NCI-H2196 (cell line): ENCODE measurements at regions not wholly inside any gene's neighbourhood (a gene's known extent, or its start where the extent isn't known, plus 50 kb on each side); places are given as distances from the start of the nearest gene placed in this dataset.
"Not testable (repeated sequence)": the region's sequence is repeated elsewhere in the genome, so short reads cannot be mapped to it uniquely, and the experiment has no call there.

Experiments used
- DNase-seq: peaks from one replicate; lab custom pipeline; 2025; ENCODE audit not compliant: unreplicated experiment; lab: John Stamatoyannopoulos, UW

DNA sequence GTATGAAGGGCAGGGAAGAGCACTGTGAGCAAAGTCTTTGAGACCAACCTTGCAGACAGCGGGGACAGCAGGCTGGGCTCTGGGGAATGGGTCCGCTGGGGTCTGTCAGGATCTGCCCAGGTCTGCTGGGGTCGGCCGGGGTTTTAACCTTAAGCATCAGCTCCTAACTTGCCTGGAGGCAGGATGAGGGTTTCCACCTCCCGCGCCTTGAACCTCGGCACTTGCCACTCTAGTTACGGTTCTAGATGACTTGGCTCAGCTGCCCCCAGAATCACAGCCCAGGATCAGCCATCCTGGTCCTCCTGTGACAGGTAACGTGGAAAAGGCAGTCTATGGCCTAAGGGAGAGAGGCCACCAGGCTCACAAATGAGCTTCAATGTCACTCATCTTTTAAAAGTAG, 50.4 kb upstream of the CACUL1 start:
- DNase-seq = no peak

- DNase-seq = no peak
Measured at GRCh38 chr10:118807512-118808305, 52.9 kb upstream of the CACUL1 start.

GRCh38 chr10:118808601-118809356, 54.0 kb upstream of the CACUL1 start:
- DNase-seq = no peak

DNA sequence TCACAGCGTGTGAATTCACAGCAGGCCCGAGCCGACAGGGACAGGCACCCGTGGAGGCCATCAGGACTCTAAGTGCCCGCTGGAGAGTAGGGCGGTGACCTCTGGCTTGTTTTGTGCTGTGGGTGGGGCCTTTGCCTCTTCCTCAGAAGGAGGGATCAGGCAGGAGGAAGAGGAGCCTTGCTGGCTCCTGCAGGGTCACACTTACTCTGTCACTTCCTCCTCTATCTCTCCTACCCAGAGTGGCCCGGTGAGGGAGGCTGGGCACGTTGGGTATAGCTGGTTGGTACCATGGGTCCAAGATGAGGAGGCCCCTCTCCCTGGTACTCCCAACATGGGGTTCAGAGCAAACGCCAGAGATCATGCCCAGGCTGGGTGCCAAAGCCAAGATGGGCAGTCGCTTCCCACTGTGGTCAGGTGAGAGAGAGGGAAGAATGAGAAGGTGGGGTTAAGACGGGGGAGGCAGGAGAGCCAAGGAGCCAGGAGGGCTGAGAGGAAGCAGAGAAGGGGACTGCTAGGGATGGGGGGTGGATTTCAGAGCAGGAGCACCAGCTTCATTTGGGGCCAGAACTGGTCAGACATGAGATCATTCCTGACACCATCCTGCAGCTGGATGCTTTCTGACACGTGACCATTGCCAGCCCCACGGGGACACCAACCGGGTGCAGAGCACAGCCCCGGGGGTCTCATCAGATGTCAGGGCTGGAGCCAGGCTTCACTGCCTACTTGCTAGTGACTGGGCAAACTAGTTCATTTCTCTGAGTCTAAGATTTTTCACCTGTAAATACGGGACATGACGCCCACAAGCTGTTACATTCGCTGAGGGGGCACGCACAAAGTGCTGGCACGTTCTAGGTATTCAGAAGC, 54.8 kb upstream of the CACUL1 start:
- no peak for DNase-seq

- no peak for DNase-seq
Measured at GRCh38 chr10:118810796-118811505, 56.2 kb upstream of the CACUL1 start.

DNA sequence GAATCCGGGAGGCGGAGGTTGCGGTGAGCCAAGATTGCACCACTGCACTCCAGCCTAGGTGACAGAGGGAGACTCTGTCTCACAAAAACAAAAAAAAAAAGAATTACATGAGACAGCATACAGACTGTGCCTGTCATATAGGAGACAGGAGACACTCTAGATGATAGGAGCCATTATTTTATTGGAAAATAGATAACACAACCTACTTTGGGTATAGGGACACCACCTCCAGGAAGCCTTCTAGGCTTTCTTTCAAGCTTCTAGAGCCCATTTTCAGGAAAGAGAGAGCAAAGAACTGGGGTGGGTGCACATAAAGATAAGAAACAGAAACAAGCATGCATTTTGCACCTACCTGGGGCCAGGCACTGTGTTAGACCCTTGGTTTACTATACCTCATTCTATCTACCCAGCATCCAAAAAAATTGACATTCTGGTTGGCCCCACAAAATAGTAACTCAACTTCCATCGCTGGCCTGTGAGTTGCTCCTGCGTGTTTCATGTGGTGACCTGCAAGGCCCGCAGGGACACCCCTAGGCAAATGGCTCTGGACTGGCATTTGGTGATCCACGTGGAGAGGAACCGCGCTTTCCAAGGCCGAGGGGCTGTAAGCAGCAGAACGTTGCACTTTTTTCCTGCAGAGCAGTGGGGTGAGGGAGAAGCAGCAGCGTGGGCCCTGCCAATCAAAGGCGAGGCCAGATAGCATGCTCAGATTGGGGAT, 57.1 kb upstream of the CACUL1 start:
- DNase-seq = no peak

GRCh38 chr10:118812393-118812740, 57.6 kb upstream of the CACUL1 start:
- no peak for DNase-seq

DNA sequence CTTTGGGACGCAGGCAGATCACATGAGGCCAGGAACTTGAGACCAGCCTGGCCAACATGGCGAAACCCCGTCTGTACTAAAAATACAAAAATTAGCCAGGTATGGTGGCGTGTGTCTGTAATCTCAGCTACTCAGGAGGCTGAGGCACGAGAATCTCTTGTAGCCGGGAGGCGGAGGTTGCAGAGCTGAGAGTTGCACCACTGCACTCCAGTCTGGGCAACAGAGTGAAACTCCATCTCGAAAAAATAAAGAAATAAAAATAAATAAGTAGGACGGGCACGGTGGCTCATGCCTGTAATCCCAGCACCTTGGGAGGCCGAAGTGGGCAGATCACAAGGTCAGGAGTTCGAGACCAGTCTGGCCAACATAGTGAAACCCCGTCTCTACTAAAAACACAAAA, 58.2 kb upstream of the CACUL1 start:
- not testable (repeated sequence) for DNase-seq

DNA sequence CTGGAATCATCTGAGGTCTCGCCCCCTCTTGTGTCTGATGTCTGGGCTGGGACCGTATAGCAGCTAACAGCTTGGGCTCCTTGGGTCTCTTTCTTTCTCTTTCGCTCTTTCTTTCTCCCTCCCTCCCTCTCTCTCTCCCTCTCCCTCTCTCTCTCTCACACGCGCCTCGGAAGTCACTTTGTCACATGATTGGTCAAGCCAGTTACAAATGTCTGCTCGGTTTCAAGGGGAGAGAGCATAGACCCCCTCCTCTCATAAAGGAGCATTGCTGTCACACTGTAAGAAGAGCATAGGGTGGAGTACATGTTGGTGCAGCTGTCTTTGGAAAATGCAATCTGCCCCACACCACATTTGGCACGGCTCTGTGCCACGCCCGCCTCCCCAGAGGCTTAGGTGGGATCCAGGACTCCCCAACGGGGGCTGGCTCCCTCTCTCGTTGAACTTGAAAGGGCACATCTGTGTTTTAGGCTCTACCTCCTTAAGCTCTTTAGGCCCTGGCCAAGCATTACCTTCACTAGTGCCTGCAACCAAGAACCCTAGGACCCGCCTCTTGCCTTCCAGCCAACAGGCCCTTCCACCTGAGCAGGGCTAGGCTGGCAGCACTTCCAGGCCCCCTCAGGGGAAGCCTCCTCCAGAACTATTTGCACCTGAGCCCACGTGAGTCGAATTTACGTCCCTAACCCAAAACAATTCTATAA, 61.9 kb upstream of the CACUL1 start:
- DNase-seq = no peak

- DNase-seq = no peak
Measured at GRCh38 chr10:118817328-118818068, 62.7 kb upstream of the CACUL1 start.

GRCh38 chr10:118818621-118819221, 64.0 kb upstream of the CACUL1 start:
- DNase-seq = peak; percentile 73

DNA sequence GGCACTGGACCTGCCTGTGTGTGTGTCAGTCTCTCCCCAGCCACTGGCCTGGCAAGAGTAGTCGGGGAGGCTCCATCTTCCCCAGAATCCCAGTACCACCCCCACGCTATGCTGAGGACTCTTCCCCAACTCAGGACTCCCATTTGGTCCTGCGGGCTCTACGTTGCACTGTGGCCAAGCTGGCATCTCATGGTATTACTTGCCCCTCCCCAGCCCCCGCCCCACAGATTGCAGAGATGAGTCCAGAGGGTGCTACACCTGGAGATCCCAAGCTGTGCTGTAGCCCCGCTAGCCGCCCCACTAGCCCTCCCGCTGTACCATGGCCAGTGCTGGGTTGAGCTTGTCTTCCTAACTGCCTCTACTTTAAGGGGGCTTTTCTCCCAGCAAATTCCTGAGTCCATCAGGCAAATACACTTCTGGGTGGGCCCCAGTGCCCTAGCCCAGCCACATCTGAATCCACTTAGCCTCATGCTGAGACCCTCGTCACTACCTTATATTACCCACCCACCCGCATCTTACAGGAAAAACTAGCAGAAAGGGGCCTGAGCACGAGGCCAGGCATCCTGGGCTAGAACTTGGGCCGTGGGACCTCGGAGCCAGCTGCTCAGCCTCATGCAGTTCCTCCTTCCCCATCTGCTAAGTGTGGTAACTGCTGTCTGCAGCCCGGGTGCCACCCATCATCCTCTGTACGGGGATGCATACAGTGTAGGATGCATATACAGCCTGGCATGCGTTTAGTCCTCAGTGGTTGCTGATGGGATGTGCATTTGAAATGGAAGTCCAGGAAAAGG, 65.8 kb upstream of the CACUL1 start:
- no peak for DNase-seq

- DNase-seq = no peak
Measured at GRCh38 chr10:118823256-118823907, 68.6 kb upstream of the CACUL1 start.

- DNase-seq = no peak
Measured at GRCh38 chr10:118827053-118827452, 72.3 kb upstream of the CACUL1 start.

GRCh38 chr10:118827466-118828155, 72.8 kb upstream of the CACUL1 start:
- no peak for DNase-seq

DNA sequence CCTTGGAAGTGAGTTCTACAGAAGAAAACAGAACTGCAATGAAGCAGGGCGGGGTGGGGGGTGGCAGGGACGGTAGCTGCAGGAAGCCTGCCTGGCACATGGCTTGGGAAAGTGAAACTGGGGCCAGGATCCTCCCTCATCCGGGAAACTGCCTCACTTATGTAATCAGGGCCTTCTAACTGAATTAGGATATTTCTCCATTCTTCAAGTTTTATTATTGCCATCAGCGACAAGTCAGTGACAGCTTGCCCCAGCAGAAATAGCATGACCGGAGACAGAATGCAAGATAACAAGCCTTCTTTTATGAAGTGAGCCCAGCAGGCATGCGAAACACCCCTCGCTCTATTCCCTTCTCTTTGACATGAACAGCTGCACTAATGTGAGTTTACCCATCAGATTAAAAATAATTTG, 77.5 kb upstream of the CACUL1 start:
- no peak for DNase-seq

GRCh38 chr10:118834370-118834769, 79.6 kb upstream of the CACUL1 start:
- not testable (repeated sequence) for DNase-seq
